Loucy (cell line): ENCODE measurements at regions not wholly inside any gene's neighbourhood (a gene's known extent, or its start where the extent isn't known, plus 50 kb on each side); places are given as distances from the start of the nearest gene placed in this dataset.

ENCODE experiments used
- CTCF ChIP-seq: fragments of 200-600 bp; sonication (generic); conservative IDR thresholded peaks from 2 replicates; pipeline ENCODE4 v1.5.1; 2014; ENCODE audit warnings: mild to moderate bottlenecking, antibody characterized with exemption, low read length
- EZH2phosphoT487 ChIP-seq: fragments of 200-600 bp; IDR thresholded peaks from 2 replicates; pipeline ENCODE4 v1.6.1; 2018; ENCODE audit warnings: antibody characterized with exemption, mild to moderate bottlenecking, moderate library complexity, borderline replicate concordance

DNA sequence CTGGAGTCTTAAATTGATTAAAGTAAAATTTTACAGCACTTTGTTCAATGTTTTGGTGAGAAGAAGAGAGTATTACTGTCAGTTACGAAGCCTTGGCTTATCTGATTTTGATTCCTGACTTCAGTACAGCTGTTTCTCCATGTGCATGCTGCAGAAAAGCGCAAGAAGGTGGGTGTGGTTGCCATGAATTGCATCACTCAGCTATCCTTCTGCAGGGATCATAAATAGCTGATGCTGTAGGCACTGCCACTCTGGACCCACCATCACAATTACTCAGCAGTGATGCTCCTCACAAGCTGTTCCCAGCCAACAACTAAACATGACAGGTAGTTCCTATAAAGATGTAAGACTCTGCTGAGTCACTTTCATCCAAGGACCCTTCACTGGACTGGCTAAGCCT, 321.2 kb downstream of the IRS2 start:
- TF ChIP-seq CTCF (no peak), EZH2phosphoT487 (no peak)
